ENCODE measurements at regions not wholly inside any gene's neighbourhood (a gene's known extent, or its start where the extent isn't known, plus 50 kb on each side); places are given as distances from the start of the nearest gene placed in this dataset.

GRCh38 chr16:52819405-52819804 lies 233.3 kb downstream of the CHD9NB start:
- no peak for TF ChIP-seq Cebpa-rat (IDR thresholded peaks at IDR 0.05)

GRCh38 chr16:52817696-52818095 lies 235.0 kb downstream of the CHD9NB start:
- Histone ChIP-seq H3K9ac (no peak overlapping the region), H4K20me1 (no peaks in the 10 kb centered on the region), H3K4me1 (peaks cover 0 to 7% (median 0%) of the 10 kb centered on the region in 10 experiments; a peak in 1 of 20 replicates), H3K27ac (no peak overlapping the region), H3K27me3 (no peaks in the 10 kb centered on the region), H3K4me3 (no peak overlapping the region), H3K4me2 (no peak overlapping the region), H3K36me3 (no peaks in the 10 kb centered on the region), H3K9me3 (replicated peaks in 1 of 11) (peaks cover 0 to 5% (median 0%) of the 10 kb centered on the region in 11 experiments; a peak in 2 of 22 replicates)
- TF ChIP-seq Cebpa-rat (IDR thresholded peaks at IDR 0.05): no peak

More at GRCh38 chr16:52819405-52819804, 233.3 kb downstream of the CHD9NB start:
- Histone ChIP-seq H4K20me1 (no peaks in the 10 kb centered on the region), H3K4me3 (no peak overlapping the region), H3K9me3 (replicated peaks in 1 of 11) (no peaks in the 10 kb centered on the region), H3K27ac (no peak overlapping the region), H3K4me1 (no peaks in the 10 kb centered on the region), H3K27me3 (no peaks in the 10 kb centered on the region), H3K9ac (no peak overlapping the region), H3K36me3 (no peaks in the 10 kb centered on the region), H3K4me2 (no peak overlapping the region)

GRCh38 chr16:52816993-52817392 lies 235.7 kb downstream of the CHD9NB start:
- no peak for TF ChIP-seq Cebpa-rat (IDR thresholded peaks at IDR 0.05)
- peaks cover 0 to 8% (median 0%) of the 10 kb centered on the region in 10 experiments; a peak in 1 of 20 replicates for H3K4me1 ChIP-seq
- H4K20me1 ChIP-seq: no peaks in the 10 kb centered on the region
- peaks cover 0 to 5% (median 0%) of the 10 kb centered on the region in 11 experiments; a peak in 2 of 22 replicates for H3K9me3 ChIP-seq (replicated peaks in 1 of 11)
- no peaks in the 10 kb centered on the region for H3K36me3 ChIP-seq
- no peak overlapping the region for H3K9ac ChIP-seq
- H3K4me2 ChIP-seq: no peak overlapping the region
- no peaks in the 10 kb centered on the region for H3K27me3 ChIP-seq
- H3K27ac ChIP-seq: no peak overlapping the region
- H3K4me3 ChIP-seq: no peak overlapping the region

- Histone ChIP-seq H3K27ac (no peak overlapping the region), H3K4me2 (0 out of 22 replicates have a peak overlapping the region, but pooled peaks of 1 of the 11 experiments have one; percentile 8), H4K20me1 (no peaks in the 10 kb centered on the region)
Observed at GRCh38 chr16:52812678-52813556, 239.8 kb downstream of the CHD9NB start.

GRCh38 chr16:52805559-52806168 lies 247.0 kb downstream of the CHD9NB start:
- TF ChIP-seq Cebpa-rat (IDR thresholded peaks at IDR 0.05): no peak
- H3K27ac ChIP-seq: no peak overlapping the region
- H3K27me3 ChIP-seq: no peaks in the 10 kb centered on the region
- no peak overlapping the region for H3K4me3 ChIP-seq
- H3K9ac ChIP-seq: no peak overlapping the region
- no peaks in the 10 kb centered on the region for H4K20me1 ChIP-seq
- H3K9me3 ChIP-seq (replicated peaks in 1 of 11): peaks cover 0 to 4% (median 0%) of the 10 kb centered on the region in 11 experiments; a peak in 1 of 22 replicates
- H3K4me1 ChIP-seq: no peaks in the 10 kb centered on the region
- no peak overlapping the region for H3K4me2 ChIP-seq
- H3K36me3 ChIP-seq: no peaks in the 10 kb centered on the region

More at GRCh38 chr16:52812678-52813556, 239.8 kb downstream of the CHD9NB start:
- Histone ChIP-seq H3K9me3 (replicated peaks in 1 of 11) (peaks cover 0 to 5% (median 0%) of the 10 kb centered on the region in 11 experiments; a peak in 3 of 22 replicates), H3K9ac (no peak overlapping the region), H3K4me1 (peaks cover 0 to 8% (median 0%) of the 10 kb centered on the region in 10 experiments; a peak in 1 of 20 replicates), H3K36me3 (no peaks in the 10 kb centered on the region), H3K27me3 (no peaks in the 10 kb centered on the region), H3K4me3 (no peak overlapping the region)
- TF ChIP-seq Cebpa-rat (IDR thresholded peaks at IDR 0.05): no peak

- H3K4me3 ChIP-seq: no peak overlapping the region
- no peak overlapping the region for H3K27ac ChIP-seq
- H4K20me1 ChIP-seq: no peaks in the 10 kb centered on the region
- no peak overlapping the region for H3K9ac ChIP-seq
- no peak overlapping the region for H3K4me2 ChIP-seq
- H3K4me1 ChIP-seq: no peaks in the 10 kb centered on the region
- TF ChIP-seq Cebpa-rat (IDR thresholded peaks at IDR 0.05): no peak
- H3K9me3 ChIP-seq (replicated peaks in 1 of 11): no peaks in the 10 kb centered on the region
- no peaks in the 10 kb centered on the region for H3K27me3 ChIP-seq
- H3K36me3 ChIP-seq: no peaks in the 10 kb centered on the region
Observed at GRCh38 chr16:52800432-52800831, 252.3 kb downstream of the CHD9NB start.

GRCh38 chr16:52799149-52799548 lies 252.2 kb upstream of the TOX3 start:
- H3K4me3 ChIP-seq: no peak overlapping the region
- H3K4me2 ChIP-seq: no peak overlapping the region
- TF ChIP-seq Cebpa-rat (IDR thresholded peaks at IDR 0.05): no peak
- no peaks in the 10 kb centered on the region for H3K27me3 ChIP-seq
- no peaks in the 10 kb centered on the region for H3K4me1 ChIP-seq
- H3K36me3 ChIP-seq: no peaks in the 10 kb centered on the region; a peak in 1 of 22 replicates
- H3K9ac ChIP-seq: no peak overlapping the region
- H3K27ac ChIP-seq: no peak overlapping the region
- no peaks in the 10 kb centered on the region for H4K20me1 ChIP-seq
- H3K9me3 ChIP-seq (replicated peaks in 1 of 11): peaks cover 6 to 9% (median 8%) of the 10 kb centered on the region in 11 experiments

- H3K4me1 ChIP-seq: peaks cover 0 to 5% (median 0%) of the 10 kb centered on the region in 10 experiments; a peak in 2 of 20 replicates
- no peak overlapping the region for H3K9ac ChIP-seq
- no peaks in the 10 kb centered on the region for H3K36me3 ChIP-seq
- no peaks in the 10 kb centered on the region for H4K20me1 ChIP-seq
- no peak overlapping the region for H3K27ac ChIP-seq
- H3K4me3 ChIP-seq: no peak overlapping the region
- H3K27me3 ChIP-seq: no peaks in the 10 kb centered on the region
- TF ChIP-seq Cebpa-rat (IDR thresholded peaks at IDR 0.05): no peak
- H3K4me2 ChIP-seq: peak overlapping the region in 2 of 11 experiments; percentile 4 to 26; a peak in 1 of 22 replicates
- H3K9me3 ChIP-seq (replicated peaks in 1 of 11): peaks cover 0 to 14% (median 3%) of the 10 kb centered on the region in 11 experiments; a peak in 10 of 22 replicates
Observed at GRCh38 chr16:52787709-52788108, 240.8 kb upstream of the TOX3 start.

- no peaks in the 10 kb centered on the region for H3K9me3 ChIP-seq (replicated peaks in 1 of 11)
- no peaks in the 10 kb centered on the region for H4K20me1 ChIP-seq
- no peak overlapping the region for H3K27ac ChIP-seq
- no peak overlapping the region for H3K4me2 ChIP-seq
- peaks cover 0 to 5% (median 0%) of the 10 kb centered on the region in 10 experiments; a peak in 2 of 20 replicates for H3K4me1 ChIP-seq
- no peaks in the 10 kb centered on the region for H3K27me3 ChIP-seq
- no peak overlapping the region for H3K9ac ChIP-seq
- H3K36me3 ChIP-seq: no peaks in the 10 kb centered on the region
- no peak overlapping the region for H3K4me3 ChIP-seq
- no peak for TF ChIP-seq Cebpa-rat (IDR thresholded peaks at IDR 0.05)
Observed at GRCh38 chr16:52786091-52786490, 239.1 kb upstream of the TOX3 start.
